Prostate gland (tissue), 2 donors: ENCODE measurements at regions not wholly inside any gene's neighbourhood (a gene's known extent, or its start where the extent isn't known, plus 50 kb on each side); places are given as distances from the start of the nearest gene placed in this dataset.

Experiments used
- CTCF ChIP-seq, 4 experiments: fragments of 200-600 bp in 2 of 4; fragments of 450-650 bp in 2 of 4; sonication (generic) in 2 of 4; IDR thresholded peaks; 1 replicate in 3 of 4; 2 replicates in 1 of 4; pipeline ENCODE4 v1.5.1; 2016 to 2019; ENCODE audit warnings: antibody characterized with exemption in 4 of 4, mild to moderate bottlenecking in 2 of 4, moderate library complexity in 2 of 4
- POLR2A ChIP-seq: fragments of 450-650 bp; IDR thresholded peaks from one replicate; pipeline ENCODE4 v1.6.1; 2016; ENCODE audit warnings: antibody characterized with exemption, mild to moderate bottlenecking

GRCh38 chr5:92428415-92428814 is 1045.3 kb upstream of the ARRDC3 start:
- TF ChIP-seq CTCF (IDR thresholded peaks at IDR 0.05) (no peak), POLR2A (no peak)
